Natural killer cell (primary cell): ENCODE measurements at regions not wholly inside any gene's neighbourhood (a gene's known extent, or its start where the extent isn't known, plus 50 kb on each side); places are given as distances from the start of the nearest gene placed in this dataset.

ENCODE experiments used
- ATAC-seq, 3 donors: fragments of 150-1000 bp in 2 of 3; fragments of 200-7000 bp in 1 of 3; cut with Tn5 transposase; 1 replicate in 1 of 3; 2 replicates in 2 of 3; pipeline ENCODE4 v1.10.0; 2021; ENCODE audit warnings: mild to moderate bottlenecking in 2 of 3, moderate library complexity in 2 of 3
- DNase-seq, 2 donors: peaks; one replicate each; pipeline versions ENCODE4 v3.0.0 to v3.0.0-alpha.2; 2013 to 2021; ENCODE audit warnings: mixed read lengths in 1 of 2
- H3K27ac ChIP-seq: one replicate; pipeline ENCODE4 v1.5.1; 2013; ENCODE audit warnings: mild to moderate bottlenecking, low read length
- H3K27me3 ChIP-seq: one replicate; pipeline ENCODE4 v1.6.1; 2013; ENCODE audit warnings: low read length; ENCODE audit not compliant: control insufficient read depth, insufficient read depth
- H3K36me3 ChIP-seq: one replicate; pipeline ENCODE4 v1.6.1; 2013; ENCODE audit warnings: low read length; ENCODE audit not compliant: control insufficient read depth, insufficient read depth
- H3K4me1 ChIP-seq: one replicate; pipeline ENCODE4 v1.6.1; 2013; ENCODE audit warnings: low read length; ENCODE audit not compliant: control insufficient read depth, insufficient read depth
- H3K4me3 ChIP-seq: one replicate; pipeline ENCODE4 v1.5.1; 2013; ENCODE audit warnings: low read length
- H3K9me3 ChIP-seq: one replicate; pipeline ENCODE4 v1.6.1; 2013; ENCODE audit warnings: low read length; ENCODE audit not compliant: control insufficient read depth, insufficient read depth
- H3K27ac Mint-ChIP-seq, 2 donors: one replicate each; pipeline ENCODE4 v1.8.0; 2022; ENCODE audit warnings: mild to moderate bottlenecking in 2 of 2, mixed read lengths in 2 of 2, moderate library complexity in 1 of 2
- H3K27me3 Mint-ChIP-seq, 2 donors: one replicate each; pipeline ENCODE4 v1.8.0; 2022; ENCODE audit warnings: low read depth in 2 of 2, mixed read lengths in 2 of 2
- H3K36me3 Mint-ChIP-seq: one replicate; pipeline ENCODE4 v1.8.0; 2022; ENCODE audit warnings: mixed read lengths
- H3K4me1 Mint-ChIP-seq, 2 donors: one replicate each; pipeline ENCODE4 v1.8.0; 2022; ENCODE audit warnings: mixed read lengths in 2 of 2
- H3K4me3 Mint-ChIP-seq: one replicate; pipeline ENCODE4 v1.8.0; 2022; ENCODE audit warnings: mild to moderate bottlenecking, moderate library complexity, mixed read lengths
- H3K9me3 Mint-ChIP-seq, 2 donors: one replicate each; pipeline ENCODE4 v1.8.0; 2022; ENCODE audit warnings: mixed read lengths in 2 of 2
- WGBS: methylation state at CpG from one replicate; pipeline ENCODE4 v1.1.7; 2013; ENCODE audit warnings: missing lambda C conversion rate; ENCODE audit not compliant: insufficient coverage; 5-methylcytosine and 5-hydroxymethylcytosine counted together
- intact Hi-C: fragments of 100-400 bp; cut with micrococcal nuclease; formaldehyde crosslinking; loops from one replicate; pipeline ENCODE4 v1.14.2; 2022
- TF ChIP-seq, protein P1 (sequence below): fragments of 200-600 bp; IDR thresholded peaks from one replicate; pipeline ENCODE4 v1.8.0; 2022; ENCODE audit warnings: antibody characterized with exemption

- peaks cover 10 to 16% of the 10 kb centered on the region in 2 donors for H3K9me3 Mint-ChIP-seq
- Histone ChIP-seq H3K9me3 (peaks cover 3% of the 10 kb centered on the region), H3K4me3 (no peak overlapping the region), H3K36me3 (no peaks in the 10 kb centered on the region), H3K4me1 (no peaks in the 10 kb centered on the region), H3K27ac (no peak overlapping the region), H3K27me3 (no peaks in the 10 kb centered on the region)
- H3K27me3 Mint-ChIP-seq, result no peaks in the 10 kb centered on the region
- no peaks in the 10 kb centered on the region for H3K36me3 Mint-ChIP-seq
- WGBS, result 80% methylated on average over 1 of the region's 2 CpGs
- TF ChIP-seq, protein P1, sequence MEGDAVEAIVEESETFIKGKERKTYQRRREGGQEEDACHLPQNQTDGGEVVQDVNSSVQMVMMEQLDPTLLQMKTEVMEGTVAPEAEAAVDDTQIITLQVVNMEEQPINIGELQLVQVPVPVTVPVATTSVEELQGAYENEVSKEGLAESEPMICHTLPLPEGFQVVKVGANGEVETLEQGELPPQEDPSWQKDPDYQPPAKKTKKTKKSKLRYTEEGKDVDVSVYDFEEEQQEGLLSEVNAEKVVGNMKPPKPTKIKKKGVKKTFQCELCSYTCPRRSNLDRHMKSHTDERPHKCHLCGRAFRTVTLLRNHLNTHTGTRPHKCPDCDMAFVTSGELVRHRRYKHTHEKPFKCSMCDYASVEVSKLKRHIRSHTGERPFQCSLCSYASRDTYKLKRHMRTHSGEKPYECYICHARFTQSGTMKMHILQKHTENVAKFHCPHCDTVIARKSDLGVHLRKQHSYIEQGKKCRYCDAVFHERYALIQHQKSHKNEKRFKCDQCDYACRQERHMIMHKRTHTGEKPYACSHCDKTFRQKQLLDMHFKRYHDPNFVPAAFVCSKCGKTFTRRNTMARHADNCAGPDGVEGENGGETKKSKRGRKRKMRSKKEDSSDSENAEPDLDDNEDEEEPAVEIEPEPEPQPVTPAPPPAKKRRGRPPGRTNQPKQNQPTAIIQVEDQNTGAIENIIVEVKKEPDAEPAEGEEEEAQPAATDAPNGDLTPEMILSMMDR, result no peak
- H3K4me1 Mint-ChIP-seq, result no peaks in the 10 kb centered on the region
- ATAC-seq, result no peak
- no peak overlapping the region for H3K27ac Mint-ChIP-seq
- no peak overlapping the region for H3K4me3 Mint-ChIP-seq
- DNase-seq, result no peak
- intact Hi-C loops, result no loop called here
Observed at GRCh38 chr4:96585304-96585703, 745.4 kb downstream of the PDHA2 start.

DNA sequence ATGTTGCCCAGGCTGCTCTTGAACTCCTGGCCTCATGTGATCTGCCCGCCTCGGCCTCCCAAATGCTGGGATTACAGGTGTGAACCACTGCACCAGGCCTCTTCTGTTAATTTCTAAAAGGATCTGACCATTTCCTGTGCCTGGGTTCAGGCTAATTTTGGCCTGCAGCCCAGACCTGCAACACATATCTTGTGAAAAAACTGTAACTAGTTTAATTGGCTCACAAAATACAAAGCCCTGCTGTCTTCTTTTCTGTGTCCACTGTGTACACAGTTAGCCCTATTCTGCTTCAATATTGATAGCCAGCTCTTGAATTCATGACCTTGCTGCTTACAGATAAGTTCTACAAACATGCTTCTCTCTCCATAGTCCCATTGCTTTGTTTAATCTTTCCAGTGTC lies 753.5 kb downstream of the PDHA2 start:
- no peak for DNase-seq
- intact Hi-C loops, result no loop called here
- Mint-ChIP-seq H3K4me3 (no peak overlapping the region), H3K9me3 (peaks cover 16 to 22% of the 10 kb centered on the region in 2 donors), H3K36me3 (no peaks in the 10 kb centered on the region), H3K27ac (no peak overlapping the region), H3K4me1 (no peaks in the 10 kb centered on the region), H3K27me3 (no peaks in the 10 kb centered on the region)
- TF ChIP-seq, protein P1, result no peak
- no peak for ATAC-seq
- H3K9me3 ChIP-seq, result no peaks in the 10 kb centered on the region
- WGBS, result 63% methylated on average over 2 of the region's 2 CpGs
- H3K27me3 ChIP-seq, result no peaks in the 10 kb centered on the region
- H3K27ac ChIP-seq, result no peak overlapping the region
- H3K36me3 ChIP-seq, result no peaks in the 10 kb centered on the region
- no peaks in the 10 kb centered on the region for H3K4me1 ChIP-seq
- no peak overlapping the region for H3K4me3 ChIP-seq

- no peaks in the 10 kb centered on the region for H3K36me3 Mint-ChIP-seq
- Histone ChIP-seq H3K27me3 (no peaks in the 10 kb centered on the region), H3K4me1 (no peaks in the 10 kb centered on the region), H3K9me3 (no peaks in the 10 kb centered on the region), H3K27ac (no peak overlapping the region), H3K36me3 (no peaks in the 10 kb centered on the region), H3K4me3 (no peak overlapping the region)
- TF ChIP-seq, protein P1, result no peak
- no peak for DNase-seq
- intact Hi-C loops, result no loop called here
- no peaks in the 10 kb centered on the region for H3K27me3 Mint-ChIP-seq
- ATAC-seq, result no peak
- H3K4me3 Mint-ChIP-seq, result no peak overlapping the region
- 92% methylated on average over 5 of the region's 6 CpGs for WGBS
- H3K4me1 Mint-ChIP-seq, result no peaks in the 10 kb centered on the region
- peaks cover 8 to 12% of the 10 kb centered on the region in 2 donors for H3K9me3 Mint-ChIP-seq
- H3K27ac Mint-ChIP-seq, result no peak overlapping the region
Observed at GRCh38 chr4:96598465-96598864, 758.6 kb downstream of the PDHA2 start.

GRCh38 chr4:96599752-96600151 lies 759.9 kb downstream of the PDHA2 start:
- ATAC-seq, result no peak
- intact Hi-C loops, result no loop called here
- Mint-ChIP-seq H3K4me3 (no peak overlapping the region), H3K27me3 (no peaks in the 10 kb centered on the region), H3K9me3 (peaks cover 5 to 8% of the 10 kb centered on the region in 2 donors), H3K36me3 (no peaks in the 10 kb centered on the region), H3K4me1 (no peaks in the 10 kb centered on the region), H3K27ac (no peak overlapping the region)
- no peak for DNase-seq
- Histone ChIP-seq H3K36me3 (no peaks in the 10 kb centered on the region), H3K4me1 (no peaks in the 10 kb centered on the region), H3K4me3 (no peak overlapping the region), H3K9me3 (no peaks in the 10 kb centered on the region), H3K27ac (no peak overlapping the region), H3K27me3 (no peaks in the 10 kb centered on the region)
- TF ChIP-seq, protein P1, result no peak
- WGBS, result 98% methylated on average over 4 of the region's 4 CpGs
